Karpas-422 (cell line): ENCODE measurements at regions not wholly inside any gene's neighbourhood (a gene's known extent, or its start where the extent isn't known, plus 50 kb on each side); places are given as distances from the start of the nearest gene placed in this dataset.
"Not testable (repeated sequence)": the region's sequence is repeated elsewhere in the genome, so short reads cannot be mapped to it uniquely, and the experiment has no call there.

ENCODE experiments used
- DNase-seq: peaks from one replicate; pipeline ENCODE4 v3.0.0-alpha.2; 2015
- H2AFZ ChIP-seq: fragments of 200-600 bp; sonication (generic); 2 replicates; pipeline ENCODE4 v1.6.1; 2014; ENCODE audit warnings: antibody characterized with exemption, low read length, mixed read lengths
- H3K27ac ChIP-seq: fragments of 200-600 bp; sonication (generic); 2 replicates; pipeline ENCODE4 v1.5.1; 2014; ENCODE audit warnings: mild to moderate bottlenecking, low read length, moderate library complexity
- H3K27me3 ChIP-seq: fragments of 200-600 bp; sonication (generic); 2 replicates; pipeline ENCODE4 v1.6.1; 2014; ENCODE audit warnings: low read length, mixed read lengths
- H3K36me3 ChIP-seq: fragments of 200-600 bp; sonication (generic); 2 replicates; pipeline ENCODE4 v1.6.1; 2014; ENCODE audit warnings: low read length, mixed read lengths; ENCODE audit not compliant: insufficient read depth
- H3K4me1 ChIP-seq: fragments of 200-600 bp; sonication (generic); 2 replicates; pipeline ENCODE4 v1.6.1; 2014; ENCODE audit warnings: mild to moderate bottlenecking, low read length, mixed read lengths
- H3K4me2 ChIP-seq: fragments of 200-600 bp; sonication (generic); 2 replicates; pipeline ENCODE4 v1.6.1; 2014; ENCODE audit warnings: low read length, low read depth, mild to moderate bottlenecking; ENCODE audit not compliant: poor library complexity, severe bottlenecking
- H3K4me3 ChIP-seq: fragments of 200-600 bp; sonication (generic); 2 replicates; pipeline ENCODE4 v1.5.1; 2014; ENCODE audit warnings: mild to moderate bottlenecking, antibody characterized with exemption, low read length, mixed read lengths
- H3K79me2 ChIP-seq: fragments of 200-600 bp; sonication (generic); 2 replicates; pipeline ENCODE4 v1.6.1; 2014; ENCODE audit warnings: mild to moderate bottlenecking, low read length, mixed read lengths
- H3K9ac ChIP-seq: fragments of 200-600 bp; sonication (generic); 2 replicates; pipeline ENCODE4 v1.6.0; 2014; ENCODE audit warnings: low read length
- H3K9me2 ChIP-seq: fragments of 200-600 bp; sonication (generic), shearing (Covaris generic); replicated peaks from 2 replicates; pipeline ENCODE4 v1.6.0; 2014; ENCODE audit warnings: mild to moderate bottlenecking, low read length, moderate library complexity; ENCODE audit not compliant: insufficient read depth
- H3K9me3 ChIP-seq: fragments of 300-700, 200-600 bp; sonication (generic); 2 replicates; pipeline ENCODE4 v1.6.1; 2014; ENCODE audit warnings: low read length, mixed read lengths
- H4K20me1 ChIP-seq: fragments of 200-600 bp; sonication (generic); 2 replicates; pipeline ENCODE4 v1.6.1; 2014; ENCODE audit warnings: mild to moderate bottlenecking, antibody characterized with exemption, low read length, low read depth; ENCODE audit not compliant: insufficient read depth

DNA sequence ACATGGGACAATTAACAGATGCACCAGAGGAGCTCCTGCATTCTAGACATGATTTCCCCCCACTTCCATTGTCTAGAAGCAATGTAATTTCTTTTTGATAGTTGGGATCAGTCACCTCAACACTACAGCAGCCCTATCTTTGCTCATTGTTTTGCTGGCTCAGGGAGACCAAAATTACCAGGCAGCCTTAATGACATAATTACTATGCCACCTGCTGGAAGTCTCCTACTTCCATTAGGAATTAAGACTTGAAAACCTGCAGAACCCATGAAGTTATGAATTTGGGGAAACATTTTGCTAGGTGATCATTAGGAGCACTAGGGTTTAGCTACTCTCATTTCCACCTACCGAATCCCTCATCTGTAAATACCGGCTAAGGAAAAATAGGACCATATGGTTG lies 312.0 kb upstream of the CA10 start:
- H3K4me2 ChIP-seq: no peak overlapping the region
- H3K9me2 ChIP-seq: no peaks in the 10 kb centered on the region; the same call in 1 of the 2 replicates
- H3K36me3 ChIP-seq: no peaks in the 10 kb centered on the region
- no peaks in the 10 kb centered on the region for H3K27me3 ChIP-seq
- no peak overlapping the region for H2AFZ ChIP-seq
- no peak overlapping the region for H3K9ac ChIP-seq
- H3K9me3 ChIP-seq: peaks cover 12% of the 10 kb centered on the region
- no peak overlapping the region for H3K4me3 ChIP-seq
- no peak overlapping the region for H3K27ac ChIP-seq
- DNase-seq: no peak
- H3K4me1 ChIP-seq: no peaks in the 10 kb centered on the region
- no peaks in the 10 kb centered on the region for H3K79me2 ChIP-seq
- H4K20me1 ChIP-seq: no peaks in the 10 kb centered on the region

DNA sequence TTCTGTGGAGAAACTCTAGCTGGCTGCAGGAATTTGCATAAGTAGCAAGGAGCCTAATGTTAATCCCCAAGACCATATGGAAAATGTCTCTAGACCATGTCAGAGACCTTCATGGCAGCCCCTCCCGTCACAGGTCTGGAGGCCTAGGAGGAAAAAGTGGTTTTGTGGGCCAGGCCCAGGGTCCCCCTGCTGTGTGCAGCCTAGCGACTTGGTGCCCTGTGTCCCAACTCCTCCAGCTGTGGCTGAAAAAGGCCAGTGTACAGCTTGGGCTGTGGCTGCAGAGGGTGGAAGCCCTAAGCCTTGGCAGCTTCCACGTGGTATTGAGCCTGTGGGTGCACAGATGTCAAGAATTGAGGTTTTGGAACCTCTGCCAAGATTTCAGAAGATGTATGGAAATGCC lies 306.9 kb upstream of the CA10 start:
- no peak overlapping the region for H3K4me2 ChIP-seq
- H3K9me3 ChIP-seq: peaks cover 17% of the 10 kb centered on the region
- H3K79me2 ChIP-seq: no peaks in the 10 kb centered on the region
- H3K9me2 ChIP-seq: no peaks in the 10 kb centered on the region
- H2AFZ ChIP-seq: no peak overlapping the region
- no peak overlapping the region for H3K4me3 ChIP-seq
- no peak overlapping the region for H3K9ac ChIP-seq
- no peaks in the 10 kb centered on the region for H3K4me1 ChIP-seq
- no peak for DNase-seq
- H3K36me3 ChIP-seq: no peaks in the 10 kb centered on the region
- no peaks in the 10 kb centered on the region for H4K20me1 ChIP-seq
- H3K27me3 ChIP-seq: no peaks in the 10 kb centered on the region
- no peak overlapping the region for H3K27ac ChIP-seq

DNA sequence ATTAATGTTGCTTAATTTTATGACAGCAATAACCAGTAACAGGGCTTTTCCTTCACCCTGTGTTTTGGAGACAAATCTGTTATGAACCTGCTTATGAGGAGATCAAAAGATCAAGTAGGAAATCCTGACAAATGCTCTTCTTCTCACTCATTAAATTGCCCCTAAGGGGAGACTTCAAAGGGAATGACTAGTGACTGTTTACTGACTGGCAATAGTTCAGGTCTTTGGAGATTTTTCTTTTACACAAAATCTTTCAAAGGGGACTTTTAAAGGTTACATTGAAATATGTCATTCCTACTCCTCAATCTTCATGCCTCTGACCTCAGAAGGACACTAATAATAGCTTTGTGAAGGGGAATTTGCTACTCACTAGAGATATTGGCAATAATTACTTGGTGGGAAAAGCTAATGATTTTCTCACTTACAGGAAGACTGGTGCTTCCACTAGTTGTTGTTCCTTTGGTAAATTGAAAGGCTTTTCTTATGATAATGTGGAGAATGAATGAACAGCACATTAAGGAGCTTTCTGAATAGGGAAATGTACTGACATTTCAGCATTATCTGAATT lies 292.9 kb upstream of the CA10 start:
- no peak for DNase-seq
- Histone ChIP-seq H3K79me2 (no peaks in the 10 kb centered on the region), H3K36me3 (no peaks in the 10 kb centered on the region), H2AFZ (no peak overlapping the region), H3K4me2 (no peak overlapping the region), H3K9ac (no peak overlapping the region), H3K4me3 (no peak overlapping the region), H4K20me1 (no peaks in the 10 kb centered on the region), H3K27me3 (no peaks in the 10 kb centered on the region), H3K9me2 (0 out of 2 replicates have a peak, but pooled peaks cover 2% of the 10 kb centered on the region), H3K27ac (no peak overlapping the region), H3K9me3 (peaks cover 50% of the 10 kb centered on the region), H3K4me1 (no peaks in the 10 kb centered on the region)

DNA sequence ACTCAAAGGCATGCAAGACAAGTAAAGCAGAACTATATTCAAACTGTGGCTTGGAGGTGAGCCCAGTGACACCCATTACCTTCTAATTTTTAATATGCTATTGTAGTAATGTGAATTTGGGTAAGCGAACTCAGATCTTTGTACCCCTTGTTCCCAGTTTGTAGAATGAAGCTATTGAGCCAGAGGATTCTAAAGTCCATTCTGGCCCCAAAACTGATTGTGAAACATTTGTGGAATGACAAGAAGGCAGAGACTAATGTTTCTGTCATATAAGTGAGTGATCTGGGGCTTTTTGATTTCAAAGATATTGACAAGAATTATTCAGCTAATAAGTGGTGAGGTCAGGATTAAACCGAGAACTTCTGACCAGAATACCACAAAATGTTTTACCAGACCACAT lies 283.8 kb upstream of the CA10 start:
- Histone ChIP-seq H3K27ac (no peak overlapping the region), H3K36me3 (no peaks in the 10 kb centered on the region), H3K4me1 (no peaks in the 10 kb centered on the region), H3K79me2 (no peaks in the 10 kb centered on the region), H3K4me2 (no peak overlapping the region), H3K9me2 (no peaks in the 10 kb centered on the region), H3K9ac (no peak overlapping the region), H3K27me3 (no peaks in the 10 kb centered on the region), H4K20me1 (no peaks in the 10 kb centered on the region), H2AFZ (no peak overlapping the region), H3K9me3 (peaks cover 35% of the 10 kb centered on the region; the same call in 1 of the 2 replicates), H3K4me3 (no peak overlapping the region)
- no peak for DNase-seq

DNA sequence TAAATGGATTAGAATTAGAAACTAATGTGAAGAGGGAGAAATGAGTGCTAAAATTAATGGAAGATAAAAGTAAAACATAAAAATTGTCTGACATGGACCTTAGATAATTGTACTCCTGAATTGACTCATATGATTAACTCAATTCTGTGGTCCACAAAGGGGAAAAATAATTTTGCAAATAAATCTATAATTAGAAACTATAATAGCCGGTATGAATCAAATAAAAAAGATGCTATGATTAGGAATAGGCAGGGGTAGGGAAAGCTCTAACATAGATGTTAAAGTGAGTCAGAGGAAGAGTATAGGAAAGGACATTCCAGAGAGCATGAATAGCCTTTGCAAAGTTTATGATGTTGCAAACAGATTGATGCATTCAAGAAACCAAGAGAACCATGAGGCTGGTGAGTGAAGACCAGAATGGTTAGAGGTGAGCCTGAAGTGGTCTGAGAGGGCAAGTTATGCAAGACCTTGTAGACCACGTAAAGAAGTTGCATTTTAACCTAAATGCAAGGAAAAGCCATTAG lies 262.1 kb upstream of the CA10 start:
- DNase-seq: no peak
- no peaks in the 10 kb centered on the region for H3K79me2 ChIP-seq
- H2AFZ ChIP-seq: no peak overlapping the region
- H3K4me1 ChIP-seq: no peaks in the 10 kb centered on the region
- H4K20me1 ChIP-seq: no peaks in the 10 kb centered on the region
- H3K36me3 ChIP-seq: no peaks in the 10 kb centered on the region
- H3K4me3 ChIP-seq: no peak overlapping the region
- H3K9me3 ChIP-seq: peaks cover 24% of the 10 kb centered on the region
- no peak overlapping the region for H3K27ac ChIP-seq
- no peaks in the 10 kb centered on the region for H3K9me2 ChIP-seq
- H3K4me2 ChIP-seq: no peak overlapping the region
- H3K9ac ChIP-seq: no peak overlapping the region
- no peaks in the 10 kb centered on the region for H3K27me3 ChIP-seq

DNA sequence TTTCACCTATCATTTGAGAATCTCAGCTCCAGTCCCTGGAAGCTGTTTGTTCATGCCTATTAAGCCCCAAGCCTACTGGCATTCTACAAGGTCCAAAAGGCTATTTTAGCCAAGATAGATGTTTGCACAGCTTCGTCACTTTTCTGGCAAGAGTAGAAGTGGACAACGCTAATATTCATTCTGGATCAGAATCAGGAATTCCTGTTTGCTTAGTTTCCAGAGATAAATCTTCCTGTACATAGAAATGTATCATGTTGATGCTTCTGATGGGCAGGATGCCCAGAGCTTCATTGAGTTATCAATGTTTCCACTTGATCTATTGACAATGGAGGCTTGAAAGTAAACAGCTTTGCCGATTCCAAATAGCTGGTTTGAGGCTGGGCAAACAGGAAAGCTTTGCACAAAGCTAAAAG lies 260.7 kb upstream of the CA10 start:
- Histone ChIP-seq H3K36me3 (no peaks in the 10 kb centered on the region), H3K79me2 (no peaks in the 10 kb centered on the region), H3K4me3 (no peak overlapping the region), H3K9me2 (no peaks in the 10 kb centered on the region), H3K4me2 (no peak overlapping the region), H3K27ac (no peak overlapping the region), H3K4me1 (no peaks in the 10 kb centered on the region), H2AFZ (no peak overlapping the region), H3K27me3 (no peaks in the 10 kb centered on the region), H3K9me3 (peaks cover 24% of the 10 kb centered on the region), H4K20me1 (no peaks in the 10 kb centered on the region), H3K9ac (no peak overlapping the region)
- no peak for DNase-seq

DNA sequence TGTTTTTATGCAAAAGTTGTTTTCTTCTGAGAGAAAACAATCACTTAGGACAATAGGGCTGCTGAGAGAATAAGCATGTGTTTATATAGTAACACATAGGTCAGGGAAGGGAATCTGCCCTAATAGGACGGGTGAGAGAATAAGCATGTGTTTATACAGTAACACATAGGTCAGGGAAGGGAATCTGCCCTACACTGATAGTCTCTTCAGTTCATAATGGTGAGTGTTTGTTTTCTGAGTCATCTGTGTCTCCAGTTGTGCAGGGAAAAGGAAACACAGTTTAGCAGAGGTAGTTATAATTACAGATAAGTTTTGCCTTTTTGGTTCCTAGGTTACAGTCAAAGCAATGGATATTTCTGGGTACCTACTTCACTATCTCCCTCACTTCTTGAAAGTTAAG lies 252.3 kb upstream of the CA10 start:
- Histone ChIP-seq H3K4me1 (no peaks in the 10 kb centered on the region), H4K20me1 (no peaks in the 10 kb centered on the region), H3K27ac (no peak overlapping the region), H3K4me3 (no peak overlapping the region), H3K9me2 (no peaks in the 10 kb centered on the region), H3K4me2 (no peak overlapping the region), H3K9me3 (peaks cover 16% of the 10 kb centered on the region), H3K36me3 (no peaks in the 10 kb centered on the region), H3K27me3 (no peaks in the 10 kb centered on the region), H3K9ac (no peak overlapping the region), H3K79me2 (no peaks in the 10 kb centered on the region), H2AFZ (no peak overlapping the region)
- no peak for DNase-seq

DNA sequence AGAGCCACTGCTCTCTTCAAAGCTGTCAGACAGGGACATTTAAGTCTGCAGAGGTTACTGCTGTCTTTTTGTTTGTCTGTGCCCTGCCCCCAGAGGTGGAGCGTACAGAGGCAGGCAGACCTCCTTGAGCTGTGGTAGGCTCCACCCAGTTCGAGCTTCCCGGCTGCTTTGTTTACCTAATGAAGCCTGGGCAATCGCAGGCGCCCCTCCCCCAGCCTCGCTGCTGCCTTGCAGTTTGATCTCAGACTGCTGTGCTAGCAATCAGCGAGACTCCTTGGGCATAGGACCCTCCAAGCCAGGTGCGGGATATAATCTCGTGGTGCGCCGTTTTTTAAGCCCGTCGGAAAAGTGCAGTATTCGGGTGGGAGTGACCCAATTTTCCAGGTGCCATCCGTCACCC lies 250.7 kb upstream of the CA10 start:
- not testable (repeated sequence) for H3K36me3 ChIP-seq, H3K27me3 ChIP-seq, H3K9me2 ChIP-seq, H3K27ac ChIP-seq, H3K9ac ChIP-seq, H3K79me2 ChIP-seq, H3K4me1 ChIP-seq, H4K20me1 ChIP-seq, DNase-seq, H3K4me3 ChIP-seq, H2AFZ ChIP-seq, H3K4me2 ChIP-seq
- H3K9me3 ChIP-seq: peaks cover 16% of the 10 kb centered on the region
